ENCODE measurements at regions not wholly inside any gene's neighbourhood (a gene's known extent, or its start where the extent isn't known, plus 50 kb on each side); places are given as distances from the start of the nearest gene placed in this dataset.

DNA sequence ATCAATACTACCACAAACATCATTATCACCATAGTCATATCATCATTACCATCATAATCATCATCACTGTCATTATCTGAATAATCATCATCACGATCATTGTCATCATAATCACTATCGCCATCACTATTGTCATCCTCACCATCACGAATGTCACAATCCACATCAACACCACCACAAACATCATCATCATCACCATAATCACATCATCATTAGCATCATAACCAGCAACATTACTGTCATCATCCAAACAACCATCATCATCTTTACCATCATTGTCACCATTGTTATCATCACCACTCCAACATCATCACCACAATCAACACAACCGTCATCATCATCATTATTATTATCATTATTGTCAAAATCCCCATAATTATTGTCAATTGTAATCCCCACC, 61.2 kb downstream of the MBD3L1 start:
- H3K4me1 ChIP-seq (ENCODE audit: control insufficient read depth, extremely low read depth, insufficient read depth, low read length) = no peaks in the 10 kb centered on the region
- H3K4me3 ChIP-seq (replicated peaks in 1 of 4; ENCODE audit: control extremely low read depth in 1 of 4, insufficient read depth in 1 of 4, low read depth in 3 of 4, low read length in 4 of 4) = no peak overlapping the region
- H3K27me3 ChIP-seq (ENCODE audit: control insufficient read depth, insufficient read depth, low read length) = no peaks in the 10 kb centered on the region
- H3K79me2 ChIP-seq (ENCODE audit: control insufficient read depth, insufficient read depth, low read length) = no peaks in the 10 kb centered on the region
- H2AFZ ChIP-seq (ENCODE audit: low read length) = no peak overlapping the region
- H3K4me2 ChIP-seq (ENCODE audit: extremely low read depth, insufficient read depth, low read length) = no peak overlapping the region
- H4K20me1 ChIP-seq (ENCODE audit: control insufficient read depth, extremely low read depth, insufficient read depth, low read length) = no peaks in the 10 kb centered on the region
- H3K36me3 ChIP-seq (ENCODE audit: control insufficient read depth, insufficient read depth, low read length) = no peaks in the 10 kb centered on the region
- DNase-seq (ENCODE audit: low read depth in 2 of 2) = no peak
- no peak for TF ChIP-seq EZH2 (IDR thresholded peaks at IDR 0.05; ENCODE audit: low read length, missing control alignments)
- TF ChIP-seq, protein P1, sequence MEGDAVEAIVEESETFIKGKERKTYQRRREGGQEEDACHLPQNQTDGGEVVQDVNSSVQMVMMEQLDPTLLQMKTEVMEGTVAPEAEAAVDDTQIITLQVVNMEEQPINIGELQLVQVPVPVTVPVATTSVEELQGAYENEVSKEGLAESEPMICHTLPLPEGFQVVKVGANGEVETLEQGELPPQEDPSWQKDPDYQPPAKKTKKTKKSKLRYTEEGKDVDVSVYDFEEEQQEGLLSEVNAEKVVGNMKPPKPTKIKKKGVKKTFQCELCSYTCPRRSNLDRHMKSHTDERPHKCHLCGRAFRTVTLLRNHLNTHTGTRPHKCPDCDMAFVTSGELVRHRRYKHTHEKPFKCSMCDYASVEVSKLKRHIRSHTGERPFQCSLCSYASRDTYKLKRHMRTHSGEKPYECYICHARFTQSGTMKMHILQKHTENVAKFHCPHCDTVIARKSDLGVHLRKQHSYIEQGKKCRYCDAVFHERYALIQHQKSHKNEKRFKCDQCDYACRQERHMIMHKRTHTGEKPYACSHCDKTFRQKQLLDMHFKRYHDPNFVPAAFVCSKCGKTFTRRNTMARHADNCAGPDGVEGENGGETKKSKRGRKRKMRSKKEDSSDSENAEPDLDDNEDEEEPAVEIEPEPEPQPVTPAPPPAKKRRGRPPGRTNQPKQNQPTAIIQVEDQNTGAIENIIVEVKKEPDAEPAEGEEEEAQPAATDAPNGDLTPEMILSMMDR (conservative IDR thresholded peaks at IDR 0.05 in 1 of 2, IDR thresholded peaks at IDR 0.05 in 1 of 2; ENCODE audit: low read depth in 1 of 2, low read length in 2 of 2) = no peak
- no peak overlapping the region for H3K27ac ChIP-seq (ENCODE audit: insufficient read depth, low read length)
- no peaks in the 10 kb centered on the region for H3K9me3 ChIP-seq (ENCODE audit: control insufficient read depth, insufficient read depth, low read depth, low read length)
- no peak overlapping the region for H3K9ac ChIP-seq (ENCODE audit: insufficient read depth, low read length)

DNA sequence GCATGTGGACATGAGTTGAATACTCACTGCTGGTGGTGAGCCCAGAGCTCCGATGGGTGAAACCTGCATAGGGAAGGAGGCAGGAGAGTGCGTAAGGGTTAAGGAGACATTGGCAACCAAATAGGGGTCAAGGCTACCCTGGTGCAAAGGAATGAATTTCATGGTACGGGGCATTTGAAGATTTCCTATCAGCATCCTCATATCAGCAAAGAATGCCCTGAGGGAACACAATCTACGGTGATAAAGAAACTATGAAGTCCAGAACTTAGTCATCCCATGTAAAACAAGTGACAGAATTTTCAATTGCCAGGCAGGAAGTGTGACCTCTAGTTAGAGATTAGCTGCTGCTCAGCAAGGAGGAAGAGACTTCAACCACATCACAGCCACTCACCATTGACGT, 64.9 kb downstream of the MBD3L1 start:
- Histone ChIP-seq H2AFZ (ENCODE audit: low read length) (no peak overlapping the region), H3K27me3 (ENCODE audit: control insufficient read depth, insufficient read depth, low read length) (no peaks in the 10 kb centered on the region), H3K9me3 (ENCODE audit: control insufficient read depth, insufficient read depth, low read depth, low read length) (no peaks in the 10 kb centered on the region), H3K4me1 (ENCODE audit: control insufficient read depth, extremely low read depth, insufficient read depth, low read length) (no peaks in the 10 kb centered on the region), H3K27ac (ENCODE audit: insufficient read depth, low read length) (no peak overlapping the region), H3K36me3 (ENCODE audit: control insufficient read depth, insufficient read depth, low read length) (no peaks in the 10 kb centered on the region), H3K4me2 (ENCODE audit: extremely low read depth, insufficient read depth, low read length) (no peak overlapping the region), H3K9ac (ENCODE audit: insufficient read depth, low read length) (no peak overlapping the region), H3K4me3 (replicated peaks in 1 of 4; ENCODE audit: control extremely low read depth in 1 of 4, insufficient read depth in 1 of 4, low read depth in 3 of 4, low read length in 4 of 4) (no peak overlapping the region), H4K20me1 (ENCODE audit: control insufficient read depth, extremely low read depth, insufficient read depth, low read length) (no peaks in the 10 kb centered on the region), H3K79me2 (ENCODE audit: control insufficient read depth, insufficient read depth, low read length) (no peaks in the 10 kb centered on the region)
- TF ChIP-seq, protein P1 (conservative IDR thresholded peaks at IDR 0.05 in 1 of 2, IDR thresholded peaks at IDR 0.05 in 1 of 2; ENCODE audit: low read depth in 1 of 2, low read length in 2 of 2) = no peak
- no peak for TF ChIP-seq EZH2 (IDR thresholded peaks at IDR 0.05; ENCODE audit: low read length, missing control alignments)
- DNase-seq (ENCODE audit: low read depth in 2 of 2) = no peak

DNA sequence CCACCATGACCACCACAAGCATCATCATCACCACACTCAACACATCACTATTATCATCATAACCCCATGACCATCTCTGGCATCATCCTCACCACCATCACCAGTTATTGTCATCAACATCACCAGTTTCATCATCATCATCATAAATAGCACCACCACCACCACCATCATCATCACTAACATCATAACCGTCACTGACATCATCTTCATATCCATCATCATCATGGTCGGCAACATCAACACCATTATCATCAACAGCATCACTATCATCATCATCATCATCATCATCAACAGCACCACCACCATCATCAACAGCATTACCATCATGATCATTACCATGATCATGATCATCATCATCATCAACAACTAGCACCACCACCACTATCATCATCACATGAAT, 67.2 kb downstream of the MBD3L1 start:
- Histone ChIP-seq H3K27ac (ENCODE audit: insufficient read depth, low read length) (no peak overlapping the region), H3K4me1 (ENCODE audit: control insufficient read depth, extremely low read depth, insufficient read depth, low read length) (no peaks in the 10 kb centered on the region), H3K9me3 (ENCODE audit: control insufficient read depth, insufficient read depth, low read depth, low read length) (no peaks in the 10 kb centered on the region), H2AFZ (ENCODE audit: low read length) (no peak overlapping the region), H4K20me1 (ENCODE audit: control insufficient read depth, extremely low read depth, insufficient read depth, low read length) (no peaks in the 10 kb centered on the region), H3K4me2 (ENCODE audit: extremely low read depth, insufficient read depth, low read length) (no peak overlapping the region), H3K4me3 (replicated peaks in 1 of 4; ENCODE audit: control extremely low read depth in 1 of 4, insufficient read depth in 1 of 4, low read depth in 3 of 4, low read length in 4 of 4) (no peak overlapping the region), H3K9ac (ENCODE audit: insufficient read depth, low read length) (no peak overlapping the region), H3K79me2 (ENCODE audit: control insufficient read depth, insufficient read depth, low read length) (no peaks in the 10 kb centered on the region), H3K27me3 (ENCODE audit: control insufficient read depth, insufficient read depth, low read length) (no peaks in the 10 kb centered on the region), H3K36me3 (ENCODE audit: control insufficient read depth, insufficient read depth, low read length) (no peaks in the 10 kb centered on the region)
- TF ChIP-seq EZH2 (IDR thresholded peaks at IDR 0.05; ENCODE audit: low read length, missing control alignments) = no peak
- TF ChIP-seq, protein P1 (conservative IDR thresholded peaks at IDR 0.05 in 1 of 2, IDR thresholded peaks at IDR 0.05 in 1 of 2; ENCODE audit: low read depth in 1 of 2, low read length in 2 of 2) = no peak
- DNase-seq (ENCODE audit: low read depth in 2 of 2) = no peak

Measured in fibroblast of lung (primary cell).